Uterus (tissue), 2 donors: ENCODE measurements at regions not wholly inside any gene's neighbourhood (a gene's known extent, or its start where the extent isn't known, plus 50 kb on each side); places are given as distances from the start of the nearest gene placed in this dataset.

ENCODE experiments used
- POLR2A ChIP-seq, 2 donors: fragments of 450-650 bp; IDR thresholded peaks; one replicate each; pipeline ENCODE4 v1.6.1; 2016; ENCODE audit warnings: antibody characterized with exemption in 2 of 2, mild to moderate bottlenecking in 1 of 2, moderate library complexity in 1 of 2
- TF ChIP-seq, protein P1 (sequence below), 4 experiments: fragments of 200-600 bp in 2 of 4; fragments of 450-650 bp in 2 of 4; sonication (generic) in 2 of 4; IDR thresholded peaks; one replicate each; pipeline ENCODE4 v1.5.1; 2016 to 2019; ENCODE audit warnings: antibody characterized with exemption in 4 of 4, mild to moderate bottlenecking in 2 of 4, moderate library complexity in 1 of 4

DNA sequence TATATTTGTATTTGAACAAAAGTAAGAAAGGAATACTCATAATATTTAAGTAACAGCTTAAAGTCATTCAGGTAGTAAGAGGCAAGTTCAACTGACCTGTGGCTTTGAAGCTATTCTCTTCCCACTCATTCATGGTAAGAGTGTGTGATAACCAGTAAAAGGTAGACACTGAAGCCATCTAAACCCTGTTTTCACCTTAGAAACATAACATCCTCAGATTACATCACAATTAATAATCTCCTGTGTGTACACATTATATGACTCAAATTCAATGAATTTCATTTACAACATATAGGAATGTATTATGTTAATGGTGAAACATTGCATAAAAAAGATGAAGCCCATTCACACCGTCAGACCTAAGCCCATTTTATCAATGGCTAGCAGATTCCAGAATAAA is 364.8 kb upstream of the SNX7 start:
- no peak for TF ChIP-seq POLR2A (IDR thresholded peaks at IDR 0.05)
- TF ChIP-seq, protein P1, sequence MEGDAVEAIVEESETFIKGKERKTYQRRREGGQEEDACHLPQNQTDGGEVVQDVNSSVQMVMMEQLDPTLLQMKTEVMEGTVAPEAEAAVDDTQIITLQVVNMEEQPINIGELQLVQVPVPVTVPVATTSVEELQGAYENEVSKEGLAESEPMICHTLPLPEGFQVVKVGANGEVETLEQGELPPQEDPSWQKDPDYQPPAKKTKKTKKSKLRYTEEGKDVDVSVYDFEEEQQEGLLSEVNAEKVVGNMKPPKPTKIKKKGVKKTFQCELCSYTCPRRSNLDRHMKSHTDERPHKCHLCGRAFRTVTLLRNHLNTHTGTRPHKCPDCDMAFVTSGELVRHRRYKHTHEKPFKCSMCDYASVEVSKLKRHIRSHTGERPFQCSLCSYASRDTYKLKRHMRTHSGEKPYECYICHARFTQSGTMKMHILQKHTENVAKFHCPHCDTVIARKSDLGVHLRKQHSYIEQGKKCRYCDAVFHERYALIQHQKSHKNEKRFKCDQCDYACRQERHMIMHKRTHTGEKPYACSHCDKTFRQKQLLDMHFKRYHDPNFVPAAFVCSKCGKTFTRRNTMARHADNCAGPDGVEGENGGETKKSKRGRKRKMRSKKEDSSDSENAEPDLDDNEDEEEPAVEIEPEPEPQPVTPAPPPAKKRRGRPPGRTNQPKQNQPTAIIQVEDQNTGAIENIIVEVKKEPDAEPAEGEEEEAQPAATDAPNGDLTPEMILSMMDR (IDR thresholded peaks at IDR 0.05): no peak
